GM21723 (cell line): ENCODE measurements at regions not wholly inside any gene's neighbourhood (a gene's known extent, or its start where the extent isn't known, plus 50 kb on each side); places are given as distances from the start of the nearest gene placed in this dataset.

ENCODE experiments used
- ATAC-seq: cut with Tn5 transposase; IDR thresholded peaks from one replicate; pipeline ENCODE4 v1.9.1; 2021; ENCODE audit warnings: mild to moderate bottlenecking, moderate library complexity; ENCODE audit not compliant: unreplicated experiment

DNA sequence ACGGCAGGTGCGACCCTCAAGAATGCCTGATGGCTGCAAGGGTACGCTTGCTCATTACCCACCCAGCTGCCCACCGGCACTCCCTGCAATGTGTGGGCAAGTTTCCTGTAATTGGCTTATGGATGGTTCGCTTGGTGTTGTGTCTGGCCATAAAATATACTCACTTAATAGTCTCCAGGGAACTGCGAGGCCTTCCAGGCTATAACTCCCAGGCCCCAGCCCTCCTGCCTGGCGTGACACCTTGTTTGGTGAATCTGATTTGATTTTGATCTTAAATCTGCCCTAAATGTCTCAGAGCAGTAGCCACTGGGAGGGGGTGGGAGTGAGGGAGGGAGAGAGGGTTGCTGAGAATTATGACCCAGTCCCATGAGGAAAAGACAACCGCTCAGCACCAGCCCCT is 572.2 kb downstream of the BUD13 start:
- ATAC-seq: no peak

DNA sequence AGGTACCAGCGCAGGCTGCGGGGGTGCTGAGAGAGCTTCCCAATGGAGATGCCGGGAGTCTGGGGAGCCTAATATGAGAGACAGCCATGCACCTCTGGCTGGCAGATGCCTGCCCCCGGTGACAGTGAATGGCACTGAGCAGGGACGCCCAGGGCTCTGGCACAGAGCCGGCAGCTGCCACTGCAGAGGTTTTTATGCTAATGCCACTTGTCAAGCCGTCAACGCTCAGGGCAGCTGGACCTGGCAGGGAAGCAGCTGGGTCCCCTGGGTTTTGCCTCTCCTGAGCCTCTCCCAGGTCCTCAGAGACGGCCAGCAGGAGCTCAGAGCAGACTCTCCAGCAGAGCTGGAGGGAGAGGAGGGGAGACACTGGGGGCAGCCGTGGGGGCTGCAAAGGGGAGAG is 573.6 kb downstream of the BUD13 start:
- no peak for ATAC-seq

DNA sequence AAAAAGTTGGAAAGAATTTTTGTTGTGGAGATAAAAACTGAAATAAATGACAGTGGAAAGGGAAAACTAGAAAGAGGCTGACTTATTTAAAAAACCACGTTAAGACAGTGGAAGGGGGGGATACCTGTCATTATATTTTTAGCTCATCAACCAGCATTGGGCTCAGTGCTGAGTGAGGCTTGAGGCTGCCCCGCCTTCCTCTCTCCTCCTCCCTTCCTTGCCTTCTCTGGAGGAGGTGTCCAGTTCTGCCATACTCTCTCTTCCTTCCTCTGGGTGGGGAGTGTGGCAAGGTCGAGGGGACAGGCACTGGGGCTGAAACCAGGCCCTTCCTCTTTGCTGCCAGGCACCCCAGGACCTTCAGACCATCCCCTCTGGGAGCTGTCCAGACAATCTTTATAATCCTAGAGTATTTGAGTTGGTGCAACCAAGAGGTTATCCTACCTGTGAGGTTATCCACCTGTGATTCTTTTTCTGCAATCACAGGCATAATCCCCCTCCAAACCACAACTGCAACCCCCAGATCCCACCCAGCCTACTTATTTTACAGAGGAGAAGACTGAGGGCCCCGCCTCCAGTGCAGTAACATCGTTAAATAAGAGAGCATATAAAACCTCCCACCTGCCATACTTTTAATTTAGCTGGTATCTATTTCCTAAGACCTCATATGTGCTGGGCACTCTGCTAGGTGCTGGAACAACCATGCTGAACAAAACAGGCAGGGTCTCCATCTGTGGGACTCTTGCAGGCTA is 578.5 kb downstream of the BUD13 start:
- no peak for ATAC-seq

GRCh38 chr11:116193321-116194131 is 579.3 kb downstream of the BUD13 start:
- ATAC-seq: no peak

- no peak for ATAC-seq
These were observed 580.1 kb downstream of the BUD13 start for GRCh38 chr11:116192509-116193210.

GRCh38 chr11:116190861-116191260 is 581.9 kb downstream of the BUD13 start:
- ATAC-seq: no peak

GRCh38 chr11:116189408-116190170 is 583.2 kb downstream of the BUD13 start:
- ATAC-seq: no peak

DNA sequence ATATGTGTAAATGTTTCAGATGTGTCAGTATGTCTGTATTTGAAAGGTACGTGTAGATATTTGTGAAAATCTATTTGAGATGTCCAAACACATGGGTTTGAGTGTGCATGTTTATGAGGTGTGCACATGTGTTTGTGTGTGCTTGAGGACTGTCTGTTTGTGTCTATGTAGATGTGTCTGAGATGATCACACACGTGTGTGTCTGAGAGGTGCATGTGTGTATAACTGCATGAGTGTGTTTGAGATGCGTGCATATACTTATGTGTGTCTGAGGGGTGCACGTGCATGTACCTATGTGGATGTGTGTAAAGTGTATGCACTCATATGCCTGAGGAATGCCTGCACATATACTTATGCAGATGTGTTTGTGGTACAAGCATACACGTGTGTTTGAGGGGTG is 584.4 kb downstream of the BUD13 start:
- no peak for ATAC-seq

- no peak for ATAC-seq
These were observed 585.8 kb downstream of the BUD13 start for GRCh38 chr11:116187026-116187425.

DNA sequence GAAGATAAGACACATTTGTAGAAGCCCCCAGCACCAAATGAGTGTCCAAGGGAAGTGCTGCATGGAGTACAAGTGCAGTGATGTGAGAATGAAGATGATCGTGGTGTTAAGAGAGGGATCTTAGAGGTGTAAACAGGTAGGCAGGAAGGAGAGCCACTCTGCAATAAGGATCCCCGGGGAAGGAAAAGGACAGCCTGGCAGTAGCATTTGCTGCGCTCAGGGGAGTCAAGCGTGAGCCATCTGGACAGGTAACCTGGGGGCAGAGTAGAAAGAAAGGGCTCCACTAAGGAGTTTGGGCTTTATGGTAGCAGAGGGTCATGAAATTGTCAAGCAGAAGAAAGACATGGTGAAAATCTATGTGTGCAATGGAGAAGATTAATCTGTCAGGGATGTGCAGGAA is 587.2 kb downstream of the BUD13 start:
- ATAC-seq: no peak

DNA sequence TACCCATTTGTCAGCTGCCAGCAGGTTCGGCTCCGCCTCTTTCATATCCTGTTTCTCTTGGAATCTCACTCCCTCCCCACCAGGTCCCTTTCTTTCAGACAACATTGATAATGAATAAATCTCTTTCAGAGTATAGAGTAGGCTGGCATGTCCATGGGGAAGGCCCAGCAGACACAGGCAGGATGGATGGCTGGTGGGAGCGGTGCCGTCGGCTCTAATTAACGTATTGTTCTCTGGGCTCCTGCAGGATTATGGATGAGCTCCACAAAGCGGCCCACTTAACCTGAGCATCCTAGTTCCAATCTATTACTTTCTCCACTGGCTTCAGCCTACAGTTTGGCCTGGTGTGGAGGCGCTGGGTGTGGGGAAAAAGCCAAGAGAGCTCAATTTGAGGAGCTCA is 588.0 kb downstream of the BUD13 start:
- no peak for ATAC-seq

DNA sequence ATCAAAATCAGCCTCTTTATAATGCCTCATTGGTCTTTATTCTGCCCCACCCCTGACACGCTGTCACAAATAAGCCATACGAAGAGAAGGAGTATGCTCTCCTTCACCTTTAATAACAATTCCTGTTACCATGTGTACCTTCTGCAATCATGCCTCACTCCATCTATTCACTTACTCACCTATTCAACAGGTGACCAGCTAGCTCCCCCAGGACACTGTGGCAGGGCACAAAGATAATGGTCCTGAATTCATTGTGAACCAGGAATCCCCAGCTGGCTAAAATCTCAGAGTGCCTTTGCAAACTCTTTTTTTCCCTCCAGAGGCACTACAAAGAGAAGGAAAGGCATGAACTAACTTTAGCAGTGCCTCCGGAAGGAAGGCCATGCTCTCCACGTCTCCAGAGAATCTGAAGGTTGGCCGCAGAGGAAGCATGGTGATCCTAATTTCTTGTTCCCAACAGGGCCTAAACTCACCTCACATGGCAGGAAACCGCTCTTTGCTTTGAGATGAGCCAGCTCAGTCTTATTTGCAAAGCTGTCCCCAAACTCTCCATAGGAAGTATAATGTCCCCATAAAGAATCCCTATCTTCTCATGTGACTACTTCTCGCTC is 590.3 kb downstream of the BUD13 start:
- no peak for ATAC-seq

DNA sequence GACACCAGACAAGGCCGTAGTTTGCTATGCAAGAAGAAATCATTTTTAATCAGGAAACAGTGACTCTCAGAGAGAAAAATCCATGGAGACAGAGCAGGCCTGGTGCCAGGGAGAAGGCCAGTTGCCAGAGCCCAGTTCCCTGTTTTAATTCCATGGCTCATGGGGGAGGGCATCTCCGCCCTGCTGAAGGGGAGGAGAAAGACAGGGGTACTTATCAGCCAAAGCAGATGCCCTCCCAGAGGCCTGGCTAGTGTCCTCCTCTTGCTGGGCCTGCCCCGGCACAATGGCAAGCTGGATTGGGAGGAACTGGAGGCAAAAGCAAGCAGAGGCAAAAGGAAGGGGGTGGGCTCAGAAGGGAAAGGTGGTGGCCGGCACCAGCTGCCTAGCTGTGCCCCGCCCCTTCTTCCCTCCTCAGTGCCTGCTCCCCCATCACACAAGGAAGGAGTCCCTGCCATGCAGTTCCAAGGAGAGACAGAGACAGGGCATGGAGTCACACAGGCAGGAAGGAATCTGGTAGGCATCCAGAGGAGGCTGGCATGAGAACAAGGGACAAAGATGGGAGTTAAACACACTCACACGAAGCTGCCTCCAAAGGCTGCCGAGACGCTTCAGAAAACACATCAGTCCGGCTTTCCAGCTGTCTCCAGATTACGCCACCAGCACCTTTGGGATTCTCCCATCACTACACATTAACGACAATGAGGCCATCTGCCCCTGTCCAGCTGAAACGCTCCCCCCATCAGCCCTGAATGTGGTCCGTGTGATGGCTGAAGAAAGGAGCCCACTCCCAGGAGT is 591.8 kb downstream of the BUD13 start:
- no peak for ATAC-seq

DNA sequence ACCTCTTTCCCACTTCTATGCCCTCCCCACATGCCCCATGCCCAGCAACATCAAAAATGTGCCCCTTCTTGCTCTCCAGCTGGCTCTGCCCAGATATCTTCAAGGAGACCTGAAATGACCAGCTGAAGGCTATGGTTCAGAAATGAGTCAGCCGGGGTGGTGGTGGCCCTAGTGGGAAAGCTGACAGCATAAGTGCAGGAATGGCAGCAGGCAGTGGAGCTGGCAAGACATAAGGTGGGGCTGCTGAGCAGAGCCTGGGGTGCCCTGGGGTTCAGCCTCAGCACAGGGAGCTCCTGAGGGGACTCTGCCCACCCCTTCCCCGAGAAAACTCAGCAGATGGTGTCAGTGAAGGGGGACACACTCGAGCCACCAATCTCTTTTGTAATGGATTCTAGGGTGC is 593.4 kb downstream of the BUD13 start:
- ATAC-seq: no peak

DNA sequence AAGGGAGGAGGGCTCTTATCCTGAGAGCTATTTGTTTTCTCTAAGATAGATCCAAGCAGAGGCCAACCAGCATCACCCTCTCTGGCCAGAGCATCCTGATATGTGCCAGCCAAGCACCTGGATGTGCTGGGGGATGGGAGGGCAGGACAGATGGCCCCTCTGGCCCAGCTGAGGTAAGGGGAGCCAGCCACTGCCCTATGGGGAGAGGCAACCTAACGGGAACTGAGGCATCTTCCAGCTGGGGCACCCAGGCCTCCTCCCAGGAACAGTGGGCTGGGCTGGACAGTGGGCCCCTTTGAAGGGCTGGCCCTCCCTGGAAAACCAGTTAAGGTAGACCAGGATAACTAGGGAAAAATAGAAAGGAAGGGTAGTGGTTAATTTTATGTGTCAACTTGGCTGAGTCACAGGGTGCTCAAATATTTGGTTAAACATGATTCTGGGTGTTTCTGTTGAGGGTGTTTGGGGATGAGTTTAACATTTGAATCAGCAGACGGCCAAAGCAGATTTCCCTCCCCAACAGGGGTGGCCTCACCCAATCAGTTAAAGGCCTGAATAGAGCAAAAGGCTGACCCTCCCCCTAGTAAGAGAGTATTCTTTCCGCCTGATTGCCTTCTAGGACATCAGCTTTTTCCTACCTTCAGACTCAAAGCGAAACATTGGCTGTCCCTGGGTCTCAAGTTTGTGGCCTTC is 595.1 kb downstream of the BUD13 start:
- ATAC-seq: no peak

GRCh38 chr11:116176484-116177005 is 596.2 kb downstream of the BUD13 start:
- ATAC-seq: no peak

GRCh38 chr11:116175707-116176106 is 597.1 kb downstream of the BUD13 start:
- no peak for ATAC-seq

DNA sequence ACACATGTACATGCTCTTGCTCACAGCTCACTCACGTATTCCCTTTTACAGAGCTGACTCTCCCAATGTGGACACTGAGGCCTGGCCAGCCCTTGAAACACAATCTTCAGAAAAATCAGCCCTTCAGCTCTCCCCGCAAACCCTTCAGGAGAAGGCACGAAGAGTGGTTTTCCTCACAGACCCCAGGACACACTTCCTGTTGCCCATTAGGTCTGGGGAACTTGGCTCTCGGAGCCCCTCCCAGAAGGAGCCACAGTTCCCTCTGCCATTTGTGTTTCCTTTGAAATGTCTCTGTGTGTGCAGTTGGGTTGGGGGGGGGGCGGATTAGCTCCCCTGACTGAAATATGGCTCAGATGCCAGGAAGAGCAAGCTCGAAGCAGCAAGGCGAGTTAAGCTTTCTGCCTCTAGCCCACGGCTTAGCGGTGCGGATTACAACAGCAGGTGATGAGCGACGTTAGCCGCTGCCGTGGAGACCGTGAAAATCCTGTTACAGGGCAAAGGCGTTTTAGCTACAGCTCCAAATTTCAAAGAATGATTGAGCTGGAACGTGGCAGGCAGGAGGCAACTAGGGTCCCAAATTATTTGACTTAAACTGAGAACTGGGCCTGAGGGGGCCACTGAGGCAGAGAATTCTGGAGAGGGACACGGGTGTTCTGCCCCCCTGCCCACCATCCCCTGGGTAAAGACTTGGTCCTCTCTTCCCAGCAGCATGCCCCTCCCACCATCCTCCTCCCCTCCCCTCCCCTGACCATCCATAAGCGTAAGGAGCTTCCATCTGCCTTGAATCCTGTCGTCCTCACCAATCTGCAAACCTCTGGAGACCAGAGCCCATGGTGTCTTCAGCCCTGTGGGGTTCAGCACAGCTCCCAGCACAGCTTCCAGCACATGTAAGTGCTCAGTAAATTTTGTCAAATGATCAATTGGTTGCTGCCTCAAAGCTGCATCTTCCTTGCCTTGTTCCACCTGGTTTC is 598.6 kb downstream of the BUD13 start:
- no peak for ATAC-seq
